A673 (cell line): ENCODE measurements at regions not wholly inside any gene's neighbourhood (a gene's known extent, or its start where the extent isn't known, plus 50 kb on each side); places are given as distances from the start of the nearest gene placed in this dataset.
"Not testable (repeated sequence)": the region's sequence is repeated elsewhere in the genome, so short reads cannot be mapped to it uniquely, and the experiment has no call there.

ENCODE experiments used
- BruUV-seq: library from RNA; stranded (reverse); fragments of 400-500 nt; replicated peaks from 2 replicates; lab custom pipeline; 2021; lab: Mats Ljungman, UMichigan
- CTCF ChIA-PET: fragments of 300-600 bp; sonication (Branson Sonifier 250); formaldehyde crosslinking; loops from one replicate; lab custom pipeline; 2022; ENCODE audit warnings: antibody characterized with exemption; lab: Charles Lee
- POLR2A ChIA-PET: fragments of 300-600 bp; sonication (Branson Sonifier 250); formaldehyde crosslinking; loops from one replicate; lab custom pipeline; 2022; ENCODE audit warnings: antibody characterized with exemption; ENCODE audit not compliant: low non-redundant PET; lab: Charles Lee
- DNase-seq: peaks from one replicate; pipeline ENCODE4 v3.0.0-alpha.2; 2015; ENCODE audit warnings: low spot score
- H3K27ac ChIP-seq: fragments of 200-600 bp; sonication (generic); 2 replicates; pipeline ENCODE4 v1.5.1; 2016; ENCODE audit warnings: mixed run types, low read depth, mild to moderate bottlenecking, mixed read lengths, antibody characterized with exemption, low read length; ENCODE audit not compliant: poor library complexity, severe bottlenecking
- H3K27me3 ChIP-seq: fragments of 200-600 bp; sonication (generic); replicated peaks from 2 replicates; pipeline ENCODE4 v1.6.1; 2017; ENCODE audit warnings: mixed run types, low read depth, mild to moderate bottlenecking, mixed read lengths, antibody characterized with exemption, low read length; ENCODE audit not compliant: insufficient read depth, poor library complexity
- H3K36me3 ChIP-seq: fragments of 200-600 bp; sonication (generic); 2 replicates; pipeline ENCODE4 v1.6.1; 2016; ENCODE audit warnings: mixed run types, mild to moderate bottlenecking, mixed read lengths, antibody characterized with exemption, low read length; ENCODE audit not compliant: insufficient read depth, poor library complexity, severe bottlenecking
- H3K4me1 ChIP-seq: fragments of 200-600 bp; sonication (generic); 2 replicates; pipeline ENCODE4 v1.6.1; 2017; ENCODE audit warnings: mixed run types, mild to moderate bottlenecking, mixed read lengths, antibody characterized with exemption, low read length; ENCODE audit not compliant: insufficient read depth, poor library complexity, severe bottlenecking
- H3K4me3 ChIP-seq: fragments of 200-600 bp; sonication (generic); 2 replicates; pipeline ENCODE4 v1.5.1; 2016; ENCODE audit warnings: low read depth, mixed run types, mild to moderate bottlenecking, mixed read lengths, low read length; ENCODE audit not compliant: poor library complexity, severe bottlenecking
- H3K9me3 ChIP-seq: fragments of 200-600 bp; sonication (generic); 2 replicates; pipeline ENCODE4 v1.6.1; 2016; ENCODE audit warnings: mixed run types, low read depth, mild to moderate bottlenecking, mixed read lengths, antibody characterized with exemption, low read length; ENCODE audit not compliant: poor library complexity, severe bottlenecking
- CTCF ChIP-seq: fragments of 300-800, 200-600 bp; sonication (generic); conservative IDR thresholded peaks from 2 replicates; pipeline ENCODE4 v1.5.1; 2017; ENCODE audit warnings: low read depth, mild to moderate bottlenecking, antibody characterized with exemption, low read length, moderate library complexity, mixed read lengths
- EZH2 ChIP-seq: fragments of 200-600 bp; sonication (generic); IDR thresholded peaks from 2 replicates; pipeline ENCODE4 v1.6.1; 2017; ENCODE audit warnings: borderline replicate concordance, low read depth, mild to moderate bottlenecking, mixed read lengths, antibody characterized with exemption, low read length; ENCODE audit not compliant: poor library complexity, severe bottlenecking
- intact Hi-C: fragments of 100-400 bp; cut with micrococcal nuclease; formaldehyde crosslinking; loops from one replicate; pipeline ENCODE4 v1.10.0; 2022; ENCODE audit not compliant: unreplicated experiment

- Histone ChIP-seq H3K4me3 (no peak overlapping the region), H3K36me3 (no peaks in the 10 kb centered on the region), H3K4me1 (no peaks in the 10 kb centered on the region), H3K9me3 (no peaks in the 10 kb centered on the region), H3K27ac (no peak overlapping the region), H3K27me3 (no peaks in the 10 kb centered on the region)
- ChIA-PET POLR2A (no interaction called here), CTCF (no interaction called here)
- no peak for TF ChIP-seq EZH2
- no peak for TF ChIP-seq CTCF
- intact Hi-C loops: no loop called here
- no peak for DNase-seq
- BruUV-seq: no TSS peak
Observed at GRCh38 chr5:67724412-67725135, 491.0 kb upstream of the PIK3R1 start.

GRCh38 chr5:67723873-67724272, 491.7 kb upstream of the PIK3R1 start:
- intact Hi-C loops: no loop called here
- H3K27ac ChIP-seq: no peak overlapping the region
- H3K27me3 ChIP-seq: no peaks in the 10 kb centered on the region
- H3K36me3 ChIP-seq: no peaks in the 10 kb centered on the region
- ChIA-PET CTCF (no interaction called here), POLR2A (no interaction called here)
- TF ChIP-seq CTCF: no peak
- no peak for TF ChIP-seq EZH2
- H3K4me3 ChIP-seq: no peak overlapping the region
- DNase-seq: no peak
- no peaks in the 10 kb centered on the region for H3K4me1 ChIP-seq
- no TSS peak for BruUV-seq
- H3K9me3 ChIP-seq: no peaks in the 10 kb centered on the region

- H3K27me3 ChIP-seq, H3K4me1 ChIP-seq, H3K9me3 ChIP-seq, intact Hi-C loops, H3K4me3 ChIP-seq, DNase-seq, CTCF ChIA-PET, H3K36me3 ChIP-seq, BruUV-seq, H3K27ac ChIP-seq, POLR2A ChIA-PET: not testable (repeated sequence)
Observed at GRCh38 chr5:67722582-67722981, 493.0 kb upstream of the PIK3R1 start.
